Ovary (tissue), 7 donors: ENCODE measurements at regions not wholly inside any gene's neighbourhood (a gene's known extent, or its start where the extent isn't known, plus 50 kb on each side); places are given as distances from the start of the nearest gene placed in this dataset.

ENCODE experiments used
- DNase-seq, 5 donors: peaks; one replicate each; pipeline ENCODE4 v3.0.0-alpha.2; 2019 to 2020
- H3K27ac ChIP-seq, 2 donors: fragments of 200-600 bp; one replicate each; pipeline versions ENCODE4 v1.5.1 to v1.8.0; 2019 to 2022
- H3K27me3 ChIP-seq: fragments of 200-600 bp; one replicate; pipeline ENCODE4 v1.8.0; 2022
- H3K36me3 ChIP-seq: fragments of 200-600 bp; sonication (generic); one replicate; pipeline ENCODE4 v1.5.1; 2019
- H3K4me1 ChIP-seq: one replicate; pipeline ENCODE4 v1.8.1; 2013; ENCODE audit warnings: mild to moderate bottlenecking, moderate library complexity; ENCODE audit not compliant: insufficient read depth
- H3K4me3 ChIP-seq: fragments of 200-600 bp; sonication (generic); one replicate; pipeline ENCODE4 v1.5.1; 2017
- H3K9me3 ChIP-seq, 2 donors: fragments of 200-600 bp in 1 of 2; sonication (generic) in 1 of 2; one replicate each; pipeline versions ENCODE4 v1.5.1 to v1.8.1; 2013 to 2019; ENCODE audit warnings: mild to moderate bottlenecking in 1 of 2, moderate library complexity in 1 of 2
- EP300 ChIP-seq: sonication (generic); formaldehyde crosslinking; IDR thresholded peaks from one replicate; pipeline ENCODE4 v1.6.1; 2017; ENCODE audit warnings: antibody characterized with exemption
- POLR2A ChIP-seq: fragments of 450-650 bp; IDR thresholded peaks from one replicate; pipeline ENCODE4 v1.6.1; 2017; ENCODE audit warnings: antibody characterized with exemption, mild to moderate bottlenecking, moderate library complexity
- WGBS, 3 donors: extraction: QIAGEN DNeasy Blood & Tissue Kit in 1 of 3; methylation state at CpG; one replicate each; pipeline versions ENCODE4 v1.1.5 to v1.1.7; 2013 to 2017; 5-methylcytosine and 5-hydroxymethylcytosine counted together
- intact Hi-C, 4 donors: fragments of 100-400 bp; cut with DNase I; formaldehyde crosslinking; loops; one replicate each; pipeline versions ENCODE4 v1.11.0 to v1.15.1; 2022 to 2023
- TF ChIP-seq, protein P1 (sequence below), 3 donors: fragments of 450-650 bp in 2 of 3; fragments of 200-600 bp in 1 of 3; IDR thresholded peaks; one replicate each; pipeline versions ENCODE4 v1.5.1 to v1.8.0; 2016 to 2022; ENCODE audit warnings: antibody characterized with exemption in 3 of 3, mild to moderate bottlenecking in 1 of 3
- donor health status: DM: no; HTN: no; CAD: no; lungs with moderate emphysema.
- donor health status: DM: no; HTN: no; CAD: no.
- donor health status: Bipolar disorder and iron deficiency.
- donor health status: DM: no; HTN: no; CAD: no.
- donor health status: DM: yes; HTN: yes; CAD: no.

DNA sequence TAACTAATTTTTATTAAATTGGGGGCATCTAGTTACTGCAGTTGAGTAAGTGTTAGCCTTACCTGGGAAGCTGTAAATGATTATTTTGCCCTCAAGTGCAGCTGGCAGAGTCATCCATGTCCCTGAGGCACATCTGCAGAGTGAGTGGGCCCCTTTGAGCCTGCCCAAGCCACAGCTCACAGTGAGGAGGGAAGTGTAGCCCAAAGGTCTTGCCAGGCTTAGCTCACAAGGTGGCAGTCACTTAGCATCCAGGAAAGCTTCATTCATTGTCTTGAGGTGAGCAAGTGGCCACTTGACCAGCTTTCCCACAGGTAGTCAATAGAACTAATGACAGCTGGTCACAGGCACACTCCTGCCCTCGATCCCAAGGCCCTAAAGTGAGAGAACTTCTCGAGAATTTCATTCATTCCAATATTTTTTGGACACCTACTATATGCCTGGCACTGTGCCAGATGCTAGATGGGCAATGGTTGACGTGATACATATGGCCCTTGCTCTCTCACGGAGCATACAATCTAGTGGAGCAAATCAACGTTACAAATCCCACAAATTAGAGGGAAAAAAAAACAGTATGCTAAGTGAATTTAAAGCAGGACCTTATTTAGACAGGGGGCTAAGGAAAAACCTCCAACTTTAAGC is 163.3 kb upstream of the IL12A start:
- Histone ChIP-seq H3K27ac (no peak overlapping the region), H3K4me3 (no peak overlapping the region), H3K4me1 (no peaks in the 10 kb centered on the region), H3K9me3 (no peaks in the 10 kb centered on the region), H3K36me3 (no peaks in the 10 kb centered on the region), H3K27me3 (no peaks in the 10 kb centered on the region)
- WGBS, 3 donors, result 42 to 46% (median 44%) methylated on average over 5 of the region's 5 CpGs
- DNase-seq, result no peak
- TF ChIP-seq, protein P1, sequence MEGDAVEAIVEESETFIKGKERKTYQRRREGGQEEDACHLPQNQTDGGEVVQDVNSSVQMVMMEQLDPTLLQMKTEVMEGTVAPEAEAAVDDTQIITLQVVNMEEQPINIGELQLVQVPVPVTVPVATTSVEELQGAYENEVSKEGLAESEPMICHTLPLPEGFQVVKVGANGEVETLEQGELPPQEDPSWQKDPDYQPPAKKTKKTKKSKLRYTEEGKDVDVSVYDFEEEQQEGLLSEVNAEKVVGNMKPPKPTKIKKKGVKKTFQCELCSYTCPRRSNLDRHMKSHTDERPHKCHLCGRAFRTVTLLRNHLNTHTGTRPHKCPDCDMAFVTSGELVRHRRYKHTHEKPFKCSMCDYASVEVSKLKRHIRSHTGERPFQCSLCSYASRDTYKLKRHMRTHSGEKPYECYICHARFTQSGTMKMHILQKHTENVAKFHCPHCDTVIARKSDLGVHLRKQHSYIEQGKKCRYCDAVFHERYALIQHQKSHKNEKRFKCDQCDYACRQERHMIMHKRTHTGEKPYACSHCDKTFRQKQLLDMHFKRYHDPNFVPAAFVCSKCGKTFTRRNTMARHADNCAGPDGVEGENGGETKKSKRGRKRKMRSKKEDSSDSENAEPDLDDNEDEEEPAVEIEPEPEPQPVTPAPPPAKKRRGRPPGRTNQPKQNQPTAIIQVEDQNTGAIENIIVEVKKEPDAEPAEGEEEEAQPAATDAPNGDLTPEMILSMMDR (IDR thresholded peaks at IDR 0.05), result no peak
- no peak for TF ChIP-seq POLR2A
- no peak for TF ChIP-seq EP300
- intact Hi-C loops, result no loop called here

DNA sequence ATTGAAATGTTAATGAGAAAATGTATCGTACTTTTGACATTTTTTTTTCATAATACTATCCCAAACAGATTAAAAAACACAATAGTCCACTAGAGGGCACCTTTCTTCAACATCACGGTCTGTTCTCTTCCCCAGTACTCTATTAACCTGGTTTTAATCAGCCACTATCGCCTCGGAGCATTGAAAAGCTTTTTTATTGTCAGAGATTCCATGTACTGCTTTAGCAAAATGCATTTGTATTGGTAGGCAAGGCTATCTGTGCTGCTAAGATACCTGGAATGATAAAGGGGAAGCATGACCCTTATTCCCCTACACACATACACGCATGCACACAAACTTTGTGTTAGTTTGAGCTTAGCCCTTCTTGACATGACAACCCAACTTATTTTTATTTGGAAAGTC is 160.1 kb upstream of the IL12A start:
- Histone ChIP-seq H3K4me3 (no peak overlapping the region), H3K36me3 (no peaks in the 10 kb centered on the region), H3K4me1 (no peaks in the 10 kb centered on the region), H3K9me3 (no peaks in the 10 kb centered on the region), H3K27ac (no peak overlapping the region), H3K27me3 (no peaks in the 10 kb centered on the region)
- 19 to 22% (median 22%) methylated on average over 5 of the region's 5 CpGs for WGBS, 3 donors
- intact Hi-C loops, result no loop called here
- no peak for DNase-seq
- TF ChIP-seq EP300 (no peak), POLR2A (no peak)
- TF ChIP-seq, protein P1 (IDR thresholded peaks at IDR 0.05), result peak in 1 of 3 donors; percentile 16

DNA sequence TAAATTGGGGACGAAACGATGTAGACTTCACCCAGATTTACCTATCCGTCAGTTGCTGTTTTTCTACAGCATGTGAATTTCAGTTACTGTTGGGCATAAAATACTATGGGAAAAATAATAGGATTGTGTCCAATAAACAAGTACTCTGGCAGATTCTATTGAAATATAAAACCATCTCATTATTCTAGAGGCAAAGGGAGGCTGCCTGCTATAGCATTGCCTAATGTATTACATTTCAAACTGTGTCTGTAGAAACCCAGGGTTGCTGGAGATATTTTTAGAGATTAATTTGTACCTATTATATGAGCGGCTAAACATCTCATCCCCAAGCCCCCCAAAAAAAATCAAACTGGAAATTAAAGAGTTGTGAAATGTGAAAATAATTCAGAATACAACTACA is 159.6 kb upstream of the IL12A start:
- no peak overlapping the region for H3K27ac ChIP-seq
- DNase-seq, result no peak

DNA sequence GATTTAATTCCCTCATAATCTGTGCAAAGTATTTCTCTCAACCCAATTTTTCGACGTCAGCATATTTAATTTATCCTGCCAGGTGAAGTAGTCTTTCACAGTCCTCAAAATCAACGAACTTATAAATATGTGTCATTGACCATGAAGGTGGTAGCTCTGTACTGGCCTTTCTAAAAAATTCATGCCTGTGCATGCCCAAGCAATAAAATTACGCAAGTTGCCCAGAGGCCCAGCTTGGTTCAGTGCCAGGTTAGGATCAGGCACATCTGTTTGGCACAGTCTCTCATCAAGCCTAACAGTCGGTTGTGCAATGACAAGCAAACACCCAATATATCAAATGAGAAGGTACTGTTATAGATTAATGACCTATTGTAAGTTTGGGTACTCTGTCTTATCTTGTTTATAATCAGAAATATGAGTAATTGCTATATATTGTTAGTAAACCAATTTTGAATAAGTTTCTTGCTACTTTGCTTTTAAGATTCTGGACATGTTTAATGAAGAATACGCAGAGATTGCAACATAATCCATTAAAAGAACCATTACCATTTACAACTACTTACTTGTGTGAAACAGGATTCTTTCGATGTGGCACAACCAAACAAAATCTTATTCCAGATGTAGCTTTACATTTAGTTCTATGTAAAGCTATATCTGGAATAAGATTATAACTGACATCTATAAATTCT is 159.0 kb upstream of the IL12A start:
- intact Hi-C loops, result no loop called here
- 76 to 80% (median 77%) methylated on average over 7 of the region's 7 CpGs for WGBS, 3 donors
- Histone ChIP-seq H3K27ac (no peak overlapping the region), H3K27me3 (no peaks in the 10 kb centered on the region), H3K9me3 (no peaks in the 10 kb centered on the region), H3K36me3 (no peaks in the 10 kb centered on the region), H3K4me1 (no peaks in the 10 kb centered on the region), H3K4me3 (no peak overlapping the region)
- DNase-seq, result no peak
- TF ChIP-seq, protein P1 (IDR thresholded peaks at IDR 0.05), result no peak
- TF ChIP-seq EP300 (no peak), POLR2A (no peak)

More for the DNA sequence above, 159.6 kb upstream of the IL12A start:
- 88 to 94% (median 92%) methylated on average over 4 of the region's 4 CpGs for WGBS, 3 donors
- no peak for TF ChIP-seq POLR2A
- TF ChIP-seq, protein P1 (IDR thresholded peaks at IDR 0.05), result no peak
- no peaks in the 10 kb centered on the region for H3K4me1 ChIP-seq
- intact Hi-C loops, result no loop called here
- no peaks in the 10 kb centered on the region for H3K36me3 ChIP-seq
- no peaks in the 10 kb centered on the region for H3K9me3 ChIP-seq
- H3K27me3 ChIP-seq, result no peaks in the 10 kb centered on the region
- H3K4me3 ChIP-seq, result no peak overlapping the region
